ENCODE measurements at regions not wholly inside any gene's neighbourhood (a gene's known extent, or its start where the extent isn't known, plus 50 kb on each side); places are given as distances from the start of the nearest gene placed in this dataset.
"Not testable (repeated sequence)": the region's sequence is repeated elsewhere in the genome, so short reads cannot be mapped to it uniquely, and the experiment has no call there.

DNA sequence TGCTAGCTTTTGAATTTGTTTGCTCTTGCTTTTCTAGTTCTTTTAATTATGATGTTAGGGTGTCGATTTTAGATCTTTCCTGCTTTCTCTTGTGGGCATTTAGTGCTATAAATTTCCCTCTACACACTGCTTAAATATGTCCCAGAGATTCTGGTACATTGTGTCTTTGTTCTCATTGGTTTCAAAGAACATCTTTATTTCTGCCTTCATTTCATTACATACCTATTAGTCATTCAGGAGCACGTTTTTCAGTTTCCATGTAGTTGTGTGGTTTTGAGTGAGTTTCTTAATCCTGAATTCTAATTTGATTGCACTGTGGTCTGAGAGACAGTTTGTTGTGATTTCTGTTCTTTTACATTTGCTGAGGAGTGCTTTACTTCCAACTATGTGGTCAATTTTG lies 51.2 kb upstream of the MB21D2 start:
- not testable (repeated sequence) for DNase-seq

DNA sequence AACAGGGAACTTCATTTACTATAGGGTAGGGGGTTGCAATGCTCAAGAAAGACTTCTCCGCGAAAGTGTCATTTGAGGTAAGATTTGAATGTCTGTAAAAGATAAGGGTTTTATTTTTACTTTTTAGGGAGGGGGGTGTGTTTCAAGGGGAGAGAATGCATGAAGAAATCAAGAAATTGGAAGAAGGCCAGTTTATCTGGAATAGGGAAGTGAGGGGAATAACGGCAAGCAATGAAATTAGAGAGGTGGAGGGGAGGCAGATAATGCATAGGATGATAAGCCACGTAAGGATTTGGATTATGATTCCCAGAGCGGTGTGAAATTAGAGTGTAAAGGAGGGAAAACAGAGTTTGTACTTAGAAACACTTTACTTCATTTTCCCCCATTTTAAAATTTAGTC lies 63.0 kb upstream of the MB21D2 start:
- DNase-seq = no peak

DNA sequence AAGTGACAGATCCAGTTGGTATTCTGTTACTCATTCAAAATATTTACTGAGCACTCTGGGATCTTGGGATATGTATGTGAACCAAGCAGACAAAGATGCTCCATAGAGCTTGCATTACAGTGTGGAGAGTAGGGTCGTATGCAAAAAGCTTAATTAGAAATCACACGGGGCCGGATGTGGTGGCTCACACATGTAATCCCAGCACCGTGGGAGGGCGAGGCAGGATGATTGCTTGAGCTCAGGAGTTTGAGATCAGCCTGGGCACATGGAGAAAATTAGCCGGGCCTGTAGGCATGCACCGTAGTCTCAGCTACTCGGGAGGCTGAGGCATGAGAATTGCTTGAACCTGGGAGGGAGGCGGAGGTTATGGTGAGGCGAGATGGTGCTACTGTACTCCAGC lies 68.7 kb upstream of the MB21D2 start:
- DNase-seq = no peak

DNA sequence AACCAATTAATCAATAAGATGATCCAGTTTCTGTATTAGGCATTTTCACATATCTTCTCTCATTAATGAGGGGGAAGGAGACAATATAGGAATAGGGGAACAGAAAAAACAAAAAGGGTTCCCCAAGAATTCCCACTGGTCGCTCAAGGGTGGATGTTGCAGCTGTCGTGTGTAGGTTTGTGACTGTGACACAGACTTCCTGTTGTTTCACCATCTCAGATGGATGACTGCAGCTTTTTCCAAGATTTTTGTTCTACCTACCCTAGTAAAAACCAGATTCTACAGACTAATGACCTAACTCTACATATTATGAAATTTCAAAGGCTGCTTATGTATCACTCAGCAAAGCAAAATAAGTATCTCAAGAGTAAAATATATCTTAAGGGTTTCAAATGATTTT lies 73.7 kb upstream of the MB21D2 start:
- no peak for DNase-seq

GRCh38 chr3:192992361-192992760 lies 74.7 kb upstream of the MB21D2 start:
- no peak for DNase-seq

- DNase-seq = no peak
Measured at GRCh38 chr3:192993411-192993810, 75.8 kb upstream of the MB21D2 start.

DNA sequence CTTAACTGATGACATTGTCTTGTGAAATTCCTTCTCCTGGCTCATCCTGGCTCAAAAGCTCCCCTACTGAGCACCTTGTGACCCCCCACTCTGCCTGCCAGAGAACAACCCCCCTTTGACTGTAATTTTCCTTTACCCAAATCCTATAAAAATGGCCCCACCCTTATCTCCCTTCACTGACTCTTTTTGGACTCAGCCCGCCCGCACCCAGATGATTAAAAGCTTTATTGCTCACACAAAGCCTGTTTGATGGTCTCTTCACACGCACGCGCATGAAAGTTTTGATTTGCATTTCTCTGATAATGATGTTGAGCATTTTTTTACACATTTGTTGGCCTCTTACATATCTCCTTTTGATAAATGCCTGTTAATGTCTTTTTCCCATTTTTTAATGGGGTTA lies 83.5 kb upstream of the MB21D2 start:
- DNase-seq = not testable (repeated sequence)

DNA sequence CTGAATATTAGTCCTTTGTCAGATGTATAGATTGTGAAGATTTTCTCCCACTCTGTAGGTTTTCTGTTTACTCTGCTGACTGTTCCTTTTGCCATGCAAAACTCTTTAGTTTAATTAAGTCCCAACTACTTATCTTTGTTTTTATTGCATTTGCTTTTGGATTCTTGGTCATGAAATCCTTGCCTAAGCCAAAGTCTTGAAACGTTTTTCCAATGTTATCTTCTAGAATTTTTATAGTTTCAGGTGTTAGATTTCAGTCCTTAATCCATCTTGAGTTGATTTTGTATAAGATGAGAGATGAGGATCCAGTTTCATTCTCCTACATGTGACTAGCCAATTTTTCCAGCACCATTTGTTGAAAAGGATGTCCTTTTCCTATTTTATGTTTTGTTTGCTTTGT lies 86.0 kb upstream of the MB21D2 start:
- not testable (repeated sequence) for DNase-seq

DNA sequence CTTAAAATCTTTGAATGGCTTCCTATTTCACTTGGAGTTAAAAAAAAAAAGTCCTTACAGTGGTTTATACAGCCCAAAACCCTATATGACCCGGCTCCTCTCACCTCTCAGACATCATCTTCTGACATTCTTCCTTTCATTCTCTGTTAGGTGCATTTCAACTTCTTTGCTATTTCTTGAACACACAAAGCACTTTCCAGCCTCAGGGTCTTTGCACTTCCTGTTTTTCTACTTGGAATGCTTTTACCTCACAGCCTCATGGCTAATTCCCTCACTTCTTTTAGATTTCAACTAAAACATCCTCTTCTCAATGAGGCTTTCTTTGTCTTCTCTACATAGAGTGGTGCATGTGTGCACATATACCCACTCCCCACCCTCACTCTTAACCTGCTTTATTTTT lies 91.0 kb upstream of the MB21D2 start:
- no peak for DNase-seq

DNA sequence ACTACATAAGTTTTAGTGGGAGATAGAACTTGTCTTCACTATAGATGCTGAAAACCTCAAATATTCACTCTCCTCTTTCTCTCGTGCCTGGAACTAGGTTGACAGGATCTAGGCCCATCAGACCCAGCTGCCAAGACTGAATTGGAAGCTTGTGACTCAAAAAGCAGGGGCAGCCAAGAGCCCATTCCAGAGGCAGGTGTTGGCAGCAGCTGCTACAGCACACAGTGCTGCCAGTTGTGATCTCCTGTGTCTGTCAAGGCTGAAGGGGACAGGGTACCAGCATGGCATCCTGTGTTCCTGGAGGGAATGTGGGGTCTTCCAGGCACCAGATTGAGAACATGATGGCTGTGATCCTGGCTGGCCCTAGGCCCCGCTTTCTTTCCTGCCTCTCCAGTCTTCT lies 92.5 kb upstream of the MB21D2 start:
- no peak for DNase-seq

DNA sequence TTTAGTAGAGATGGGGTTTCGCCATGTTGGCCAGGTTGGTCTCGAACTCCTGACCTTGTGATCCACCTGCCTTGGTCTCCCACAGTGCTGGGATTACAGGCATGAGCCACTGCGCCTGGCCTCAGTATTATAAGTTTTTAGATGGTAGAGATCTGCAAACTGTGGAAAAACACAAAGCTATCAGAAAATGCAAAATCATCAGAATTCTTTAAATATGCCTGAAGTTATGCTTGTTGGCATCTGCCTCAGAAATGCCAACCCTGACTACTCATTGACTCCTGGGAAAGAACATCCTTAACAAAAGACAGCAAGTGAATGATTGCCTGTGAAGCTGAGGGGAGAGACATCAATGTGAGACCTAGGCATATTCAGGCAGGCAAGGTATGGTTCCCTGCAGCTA lies 94.3 kb upstream of the MB21D2 start:
- no peak for DNase-seq

DNA sequence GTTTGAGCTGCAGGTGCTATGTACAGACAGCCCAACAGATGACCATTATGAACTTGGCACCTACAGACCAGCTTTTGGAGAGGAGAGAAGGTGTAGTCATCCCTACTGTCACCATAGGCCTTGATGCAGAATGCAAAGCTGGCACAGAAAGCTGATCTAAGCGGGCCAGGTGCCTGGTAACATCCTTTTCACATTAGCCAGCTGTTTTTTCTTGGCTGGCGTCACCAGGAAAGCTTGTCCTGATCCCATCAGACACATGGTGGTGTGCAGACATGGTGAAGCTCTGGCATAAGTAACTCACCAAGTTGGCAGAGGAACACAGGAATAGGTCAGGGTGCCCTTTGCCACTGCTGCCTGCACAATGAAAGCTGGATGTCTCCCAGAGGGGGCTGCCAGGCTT lies 97.2 kb upstream of the MB21D2 start:
- no peak for DNase-seq

- DNase-seq = peak; percentile 56
Measured at GRCh38 chr3:193016437-193016901, 98.8 kb upstream of the MB21D2 start.

DNA sequence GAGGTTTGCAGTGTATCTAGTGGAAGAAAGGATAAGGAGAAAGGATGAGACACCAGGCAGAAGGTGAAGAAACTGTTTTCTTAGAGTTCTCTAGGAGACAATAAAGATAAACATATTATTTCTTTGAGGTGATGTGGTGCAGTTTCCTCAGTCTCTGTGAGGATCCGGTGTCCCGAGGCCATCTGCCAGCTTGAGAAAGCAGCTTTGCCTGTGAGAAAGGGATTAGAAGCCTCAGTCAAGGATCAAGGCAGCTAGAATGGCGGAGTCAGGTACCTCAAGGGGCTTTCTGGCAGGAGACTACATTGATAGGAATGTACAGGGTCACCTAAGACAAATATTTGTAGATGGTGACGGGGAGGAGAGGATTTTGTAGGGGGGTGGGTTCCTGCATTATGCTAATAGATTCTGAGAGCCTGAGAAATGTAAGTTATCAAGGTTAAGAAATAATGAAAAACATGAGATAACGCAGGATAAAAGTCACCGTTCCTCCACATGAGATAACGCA lies 103.9 kb upstream of the MB21D2 start:
- DNase-seq = no peak

DNA sequence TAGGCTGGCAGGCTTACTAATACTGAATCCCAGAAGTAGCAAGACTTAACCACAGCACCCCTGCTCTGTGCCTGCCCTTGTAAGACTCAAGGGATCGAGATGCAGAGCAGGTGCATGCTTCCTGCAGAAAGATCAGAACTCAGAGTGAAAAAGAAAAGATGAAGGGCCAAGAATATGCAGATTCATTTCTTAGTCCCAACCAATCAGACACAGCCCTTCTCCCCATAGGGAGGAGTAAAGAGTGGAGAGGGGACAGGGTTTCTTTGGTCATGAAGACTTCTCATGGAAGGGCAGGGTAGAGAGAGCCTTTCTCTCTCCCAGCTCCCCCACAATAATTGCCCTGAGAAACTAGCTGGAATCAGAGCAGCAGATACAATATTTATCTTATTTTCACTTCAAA lies 105.6 kb upstream of the MB21D2 start:
- DNase-seq = no peak

GRCh38 chr3:193028258-193028657 lies 110.6 kb upstream of the MB21D2 start:
- DNase-seq = no peak

GRCh38 chr3:193029800-193030199 lies 112.1 kb upstream of the MB21D2 start:
- DNase-seq = no peak

- DNase-seq = peak; percentile 28
Measured at GRCh38 chr3:193030276-193030675, 112.6 kb upstream of the MB21D2 start.

DNA sequence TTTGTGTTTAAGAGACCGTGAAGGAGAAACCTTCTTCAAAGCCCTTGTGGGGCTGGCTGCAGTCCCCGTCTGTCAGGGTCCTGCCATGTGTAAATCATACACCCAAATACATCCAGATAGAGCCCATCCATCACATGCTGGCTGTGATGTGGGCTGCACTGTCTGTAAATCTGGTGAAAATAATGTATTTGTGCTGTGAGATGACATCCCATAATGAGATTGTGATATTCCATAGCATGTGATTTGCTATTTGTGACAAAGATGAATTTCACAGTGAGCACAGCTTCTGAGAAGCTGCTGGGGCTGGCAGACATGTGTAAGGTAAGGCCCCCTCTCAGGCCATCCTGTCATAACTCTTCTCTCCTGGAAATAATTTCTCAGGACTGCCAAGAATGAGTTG lies 114.3 kb upstream of the MB21D2 start:
- DNase-seq = no peak

- DNase-seq = no peak
Measured at GRCh38 chr3:193033226-193033780, 115.6 kb upstream of the MB21D2 start.

- DNase-seq = not testable (repeated sequence)
Measured at GRCh38 chr3:193037828-193038227, 120.2 kb upstream of the MB21D2 start.

- no peak for DNase-seq
Measured at GRCh38 chr3:193039058-193039457, 121.4 kb upstream of the MB21D2 start.

GRCh38 chr3:193040836-193041672 lies 123.4 kb upstream of the MB21D2 start:
- DNase-seq = peak; percentile 69

GRCh38 chr3:193046371-193046770 lies 128.7 kb upstream of the MB21D2 start:
- no peak for DNase-seq

- DNase-seq = not testable (repeated sequence)
Measured at GRCh38 chr3:193047461-193047860, 129.8 kb upstream of the MB21D2 start.

Measured in NCI-H1436 (cell line).